Liver (tissue), 3 donors: ENCODE measurements at regions not wholly inside any gene's neighbourhood (a gene's known extent, or its start where the extent isn't known, plus 50 kb on each side); places are given as distances from the start of the nearest gene placed in this dataset.

Source experiments
- EGR1 ChIP-seq, 2 donors: IDR thresholded peaks; 2 replicates each; pipeline ENCODE4 v1.6.1; 2016 to 2018; ENCODE audit warnings: antibody characterized with exemption in 2 of 2, low read depth in 2 of 2
- FOXA2 ChIP-seq: IDR thresholded peaks from 2 replicates; pipeline ENCODE4 v1.6.1; 2016; ENCODE audit warnings: antibody characterized with exemption
- HNF4G ChIP-seq: IDR thresholded peaks from 2 replicates; pipeline ENCODE4 v1.6.1; 2016; ENCODE audit warnings: antibody characterized with exemption
- REST ChIP-seq: IDR thresholded peaks from 2 replicates; pipeline ENCODE4 v1.6.1; 2016; ENCODE audit warnings: antibody characterized with exemption, mild to moderate bottlenecking
- RXRA ChIP-seq, 2 donors: IDR thresholded peaks; 2 replicates each; pipeline ENCODE4 v1.6.1; 2017 to 2018; ENCODE audit warnings: antibody characterized with exemption in 2 of 2, mild to moderate bottlenecking in 1 of 2
- TAF1 ChIP-seq: conservative IDR thresholded peaks from 2 replicates; pipeline ENCODE4 v1.6.1; 2016; ENCODE audit warnings: antibody characterized with exemption, mild to moderate bottlenecking
- ZBTB33 ChIP-seq: IDR thresholded peaks from 2 replicates; pipeline ENCODE4 v1.6.1; 2016; ENCODE audit warnings: antibody characterized with exemption
- TF ChIP-seq, protein P1 (sequence below): fragments of 150-350 bp; IDR thresholded peaks from 2 replicates; pipeline ENCODE4 v1.5.1; 2017; ENCODE audit warnings: improper control_type of control experiment, low read depth, low read length; ENCODE audit not compliant: missing input control
- TF ChIP-seq, protein P2 (sequence below): IDR thresholded peaks from 2 replicates; pipeline ENCODE4 v1.6.1; 2016; ENCODE audit warnings: antibody characterized with exemption
- donor health status: healthy.
- donor health status: healthy.

- TF ChIP-seq, protein P1, sequence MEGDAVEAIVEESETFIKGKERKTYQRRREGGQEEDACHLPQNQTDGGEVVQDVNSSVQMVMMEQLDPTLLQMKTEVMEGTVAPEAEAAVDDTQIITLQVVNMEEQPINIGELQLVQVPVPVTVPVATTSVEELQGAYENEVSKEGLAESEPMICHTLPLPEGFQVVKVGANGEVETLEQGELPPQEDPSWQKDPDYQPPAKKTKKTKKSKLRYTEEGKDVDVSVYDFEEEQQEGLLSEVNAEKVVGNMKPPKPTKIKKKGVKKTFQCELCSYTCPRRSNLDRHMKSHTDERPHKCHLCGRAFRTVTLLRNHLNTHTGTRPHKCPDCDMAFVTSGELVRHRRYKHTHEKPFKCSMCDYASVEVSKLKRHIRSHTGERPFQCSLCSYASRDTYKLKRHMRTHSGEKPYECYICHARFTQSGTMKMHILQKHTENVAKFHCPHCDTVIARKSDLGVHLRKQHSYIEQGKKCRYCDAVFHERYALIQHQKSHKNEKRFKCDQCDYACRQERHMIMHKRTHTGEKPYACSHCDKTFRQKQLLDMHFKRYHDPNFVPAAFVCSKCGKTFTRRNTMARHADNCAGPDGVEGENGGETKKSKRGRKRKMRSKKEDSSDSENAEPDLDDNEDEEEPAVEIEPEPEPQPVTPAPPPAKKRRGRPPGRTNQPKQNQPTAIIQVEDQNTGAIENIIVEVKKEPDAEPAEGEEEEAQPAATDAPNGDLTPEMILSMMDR, result no peak
- TF ChIP-seq HNF4G (no peak), REST (no peak), EGR1 (IDR thresholded peaks at IDR 0.05; ENCODE audit: low read depth in 2 of 2) (no peak), TAF1 (no peak), ZBTB33 (no peak), FOXA2 (no peak), RXRA (IDR thresholded peaks at IDR 0.05) (no peak)
- TF ChIP-seq, protein P2, sequence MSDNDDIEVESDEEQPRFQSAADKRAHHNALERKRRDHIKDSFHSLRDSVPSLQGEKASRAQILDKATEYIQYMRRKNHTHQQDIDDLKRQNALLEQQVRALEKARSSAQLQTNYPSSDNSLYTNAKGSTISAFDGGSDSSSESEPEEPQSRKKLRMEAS, result no peak
Measured at GRCh38 chr12:64931981-64932380, 107.5 kb downstream of the TBC1D30 start.
